ENCODE measurements at regions not wholly inside any gene's neighbourhood (a gene's known extent, or its start where the extent isn't known, plus 50 kb on each side); places are given as distances from the start of the nearest gene placed in this dataset.

DNA sequence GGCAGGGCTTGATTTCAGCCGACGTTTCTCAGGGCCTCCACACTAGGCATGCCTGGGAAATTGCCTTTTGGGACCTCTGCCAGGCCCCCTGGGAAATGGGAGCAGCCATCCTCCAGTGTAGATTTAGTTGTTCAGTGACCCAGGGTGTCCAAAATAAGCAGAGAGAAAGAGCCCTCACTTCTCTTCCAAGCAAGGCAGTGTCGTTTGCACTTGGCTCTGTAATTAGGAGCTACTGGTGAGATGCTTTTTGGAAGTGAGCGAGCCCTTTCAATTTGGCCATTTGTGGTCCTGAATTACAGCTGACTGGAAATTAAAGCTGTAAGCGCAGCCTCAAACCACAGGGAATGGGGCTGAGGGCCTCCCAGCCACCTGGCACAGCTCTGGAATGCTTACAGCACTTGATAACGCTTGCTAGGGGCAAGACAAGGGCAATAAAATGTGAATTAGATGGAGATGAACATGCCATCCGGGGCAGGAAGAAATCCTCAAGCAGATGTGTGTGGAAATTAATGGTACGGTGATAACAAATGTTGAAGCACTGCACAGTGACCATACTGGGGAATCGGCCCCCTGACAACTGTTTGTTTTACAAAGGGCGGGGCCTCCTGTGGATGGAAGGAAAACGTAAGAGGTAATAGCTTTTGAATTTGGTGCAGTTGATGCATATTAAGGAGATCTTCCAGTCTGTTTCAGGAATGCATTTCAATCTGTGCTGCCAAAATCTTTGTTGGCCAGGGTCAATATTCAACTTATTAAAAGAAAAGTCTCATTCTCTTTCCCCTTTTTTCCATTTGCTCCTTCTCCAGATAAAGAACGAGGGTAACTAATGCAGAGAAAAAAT, 173.1 kb downstream of the UXS1 start:
- Histone ChIP-seq H3K4me2 (ENCODE audit: insufficient read depth, low read length) (no peak overlapping the region), H3K4me3 (ENCODE audit: insufficient read depth, low read length) (no peak overlapping the region), H3K79me2 (ENCODE audit: insufficient read depth, low read length) (no peaks in the 10 kb centered on the region), H2AFZ (ENCODE audit: low read length) (no peak overlapping the region), H3K27ac (ENCODE audit: low read depth, low read length) (no peak overlapping the region), H3K9me3 (ENCODE audit: low read depth, low read length) (no peaks in the 10 kb centered on the region), H4K20me1 (ENCODE audit: insufficient read depth, low read length) (no peaks in the 10 kb centered on the region), H3K4me1 (ENCODE audit: insufficient read depth, low read length) (no peaks in the 10 kb centered on the region), H3K27me3 (ENCODE audit: insufficient read depth, low read length) (peaks cover 2% of the 10 kb centered on the region), H3K36me3 (ENCODE audit: insufficient read depth, low read length) (no peaks in the 10 kb centered on the region)
- no peak for DNase-seq (ENCODE audit: insufficient read length, low spot score, missing footprints)
- TF ChIP-seq, protein P1, sequence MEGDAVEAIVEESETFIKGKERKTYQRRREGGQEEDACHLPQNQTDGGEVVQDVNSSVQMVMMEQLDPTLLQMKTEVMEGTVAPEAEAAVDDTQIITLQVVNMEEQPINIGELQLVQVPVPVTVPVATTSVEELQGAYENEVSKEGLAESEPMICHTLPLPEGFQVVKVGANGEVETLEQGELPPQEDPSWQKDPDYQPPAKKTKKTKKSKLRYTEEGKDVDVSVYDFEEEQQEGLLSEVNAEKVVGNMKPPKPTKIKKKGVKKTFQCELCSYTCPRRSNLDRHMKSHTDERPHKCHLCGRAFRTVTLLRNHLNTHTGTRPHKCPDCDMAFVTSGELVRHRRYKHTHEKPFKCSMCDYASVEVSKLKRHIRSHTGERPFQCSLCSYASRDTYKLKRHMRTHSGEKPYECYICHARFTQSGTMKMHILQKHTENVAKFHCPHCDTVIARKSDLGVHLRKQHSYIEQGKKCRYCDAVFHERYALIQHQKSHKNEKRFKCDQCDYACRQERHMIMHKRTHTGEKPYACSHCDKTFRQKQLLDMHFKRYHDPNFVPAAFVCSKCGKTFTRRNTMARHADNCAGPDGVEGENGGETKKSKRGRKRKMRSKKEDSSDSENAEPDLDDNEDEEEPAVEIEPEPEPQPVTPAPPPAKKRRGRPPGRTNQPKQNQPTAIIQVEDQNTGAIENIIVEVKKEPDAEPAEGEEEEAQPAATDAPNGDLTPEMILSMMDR (IDR thresholded peaks at IDR 0.05; ENCODE audit: extremely low read depth, low read depth, low read length), result no peak

DNA sequence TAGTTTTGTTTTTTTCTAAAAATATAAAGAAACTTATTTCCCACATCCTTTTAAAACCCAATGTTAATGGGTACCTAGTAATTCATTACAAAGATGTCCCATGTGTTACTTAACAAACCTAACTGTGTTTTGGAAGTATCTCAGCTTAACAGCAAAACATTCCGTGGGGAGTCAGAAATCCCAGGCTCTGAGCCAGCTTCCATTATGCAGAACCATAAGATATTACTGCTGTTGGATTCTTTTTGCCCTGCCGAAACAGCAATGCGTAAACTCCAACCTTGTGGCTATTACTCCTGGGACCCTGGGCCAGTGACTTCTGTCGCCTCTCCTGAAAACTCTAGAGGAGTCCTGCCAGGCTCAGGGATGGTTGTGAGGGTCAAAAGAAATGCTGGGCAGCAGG, 174.1 kb downstream of the UXS1 start:
- Histone ChIP-seq H3K27ac (ENCODE audit: low read depth, low read length) (no peak overlapping the region), H3K79me2 (ENCODE audit: insufficient read depth, low read length) (no peaks in the 10 kb centered on the region), H3K36me3 (ENCODE audit: insufficient read depth, low read length) (no peaks in the 10 kb centered on the region), H3K4me3 (ENCODE audit: insufficient read depth, low read length) (no peak overlapping the region), H2AFZ (ENCODE audit: low read length) (no peak overlapping the region), H3K9me3 (ENCODE audit: low read depth, low read length) (no peaks in the 10 kb centered on the region), H3K4me2 (ENCODE audit: insufficient read depth, low read length) (peak overlapping the region; percentile 28), H3K4me1 (ENCODE audit: insufficient read depth, low read length) (no peaks in the 10 kb centered on the region), H4K20me1 (ENCODE audit: insufficient read depth, low read length) (no peaks in the 10 kb centered on the region), H3K27me3 (ENCODE audit: insufficient read depth, low read length) (peaks cover 2% of the 10 kb centered on the region)
- TF ChIP-seq, protein P1 (IDR thresholded peaks at IDR 0.05; ENCODE audit: extremely low read depth, low read depth, low read length), result no peak
- DNase-seq (ENCODE audit: insufficient read length, low spot score, missing footprints), result no peak

DNA sequence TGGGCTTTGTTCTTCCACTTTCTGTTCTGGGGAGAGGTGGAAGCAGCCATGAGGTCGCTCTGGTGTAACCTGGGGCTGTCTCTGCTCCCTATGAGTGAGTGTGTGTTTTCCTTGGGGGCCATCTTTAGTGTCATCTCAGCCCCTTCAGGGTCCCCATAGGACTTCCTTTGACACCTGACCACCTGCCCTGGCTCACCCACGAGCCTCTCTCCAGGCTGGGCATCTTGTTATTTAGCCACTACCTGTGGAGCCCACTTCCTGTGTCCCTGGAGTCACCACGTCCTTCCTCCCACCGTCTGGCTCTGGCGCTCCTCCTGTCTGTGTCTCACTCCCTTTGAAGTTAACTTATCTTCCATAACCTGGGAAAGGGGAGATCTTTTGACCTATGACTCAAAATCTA, 176.0 kb downstream of the UXS1 start:
- no peaks in the 10 kb centered on the region for H3K9me3 ChIP-seq (ENCODE audit: low read depth, low read length)
- no peaks in the 10 kb centered on the region for H3K27me3 ChIP-seq (ENCODE audit: insufficient read depth, low read length)
- H3K27ac ChIP-seq (ENCODE audit: low read depth, low read length), result no peak overlapping the region
- H2AFZ ChIP-seq (ENCODE audit: low read length), result no peak overlapping the region
- TF ChIP-seq, protein P1 (IDR thresholded peaks at IDR 0.05; ENCODE audit: extremely low read depth, low read depth, low read length), result no peak
- no peaks in the 10 kb centered on the region for H3K79me2 ChIP-seq (ENCODE audit: insufficient read depth, low read length)
- no peaks in the 10 kb centered on the region for H4K20me1 ChIP-seq (ENCODE audit: insufficient read depth, low read length)
- DNase-seq (ENCODE audit: insufficient read length, low spot score, missing footprints), result no peak
- H3K4me3 ChIP-seq (ENCODE audit: insufficient read depth, low read length), result no peak overlapping the region
- H3K4me1 ChIP-seq (ENCODE audit: insufficient read depth, low read length), result no peaks in the 10 kb centered on the region
- no peaks in the 10 kb centered on the region for H3K36me3 ChIP-seq (ENCODE audit: insufficient read depth, low read length)
- no peak overlapping the region for H3K4me2 ChIP-seq (ENCODE audit: insufficient read depth, low read length)

DNA sequence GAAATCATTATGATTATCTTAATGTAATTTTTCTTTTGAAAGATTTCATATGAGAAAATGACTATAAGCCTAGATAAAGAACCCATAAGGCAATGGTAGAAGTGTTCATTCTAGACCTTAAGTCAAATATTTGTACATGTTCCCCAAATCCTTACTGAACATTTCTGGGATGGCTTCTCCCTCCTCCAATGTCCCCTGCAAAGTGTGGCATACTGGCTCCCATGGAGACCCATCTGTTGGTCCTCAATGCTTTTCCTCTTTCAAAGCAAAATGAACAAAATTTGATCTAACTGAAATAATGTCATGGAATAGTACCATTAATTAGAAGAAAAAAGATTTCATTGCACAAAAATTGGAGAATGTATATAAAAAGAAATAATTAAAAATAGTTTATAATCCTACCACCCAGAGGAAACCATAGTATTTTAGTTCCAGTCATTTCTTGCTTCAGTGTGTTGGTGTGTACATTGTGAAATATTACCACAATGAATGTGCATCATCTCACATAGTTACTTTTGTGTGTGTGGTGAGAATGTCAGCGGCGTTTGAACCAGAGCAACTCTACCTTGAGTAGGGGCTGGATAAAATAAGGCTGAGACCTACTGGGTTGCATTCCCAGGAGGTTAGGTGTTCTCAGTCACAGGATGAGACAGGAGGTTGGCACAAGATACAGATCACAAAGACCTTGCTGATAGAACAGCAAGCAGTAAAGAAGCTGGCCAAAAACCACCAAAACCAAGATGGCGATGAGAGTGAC, 181.3 kb downstream of the UXS1 start:
- no peaks in the 10 kb centered on the region for H3K4me1 ChIP-seq (ENCODE audit: insufficient read depth, low read length)
- no peak overlapping the region for H3K4me3 ChIP-seq (ENCODE audit: insufficient read depth, low read length)

More for the DNA sequence above, 181.3 kb downstream of the UXS1 start:
- no peaks in the 10 kb centered on the region for H3K27me3 ChIP-seq (ENCODE audit: insufficient read depth, low read length)
- no peaks in the 10 kb centered on the region for H3K9me3 ChIP-seq (ENCODE audit: low read depth, low read length)
- H3K79me2 ChIP-seq (ENCODE audit: insufficient read depth, low read length), result no peaks in the 10 kb centered on the region
- no peak overlapping the region for H3K27ac ChIP-seq (ENCODE audit: low read depth, low read length)
- no peak overlapping the region for H2AFZ ChIP-seq (ENCODE audit: low read length)
- no peaks in the 10 kb centered on the region for H3K36me3 ChIP-seq (ENCODE audit: insufficient read depth, low read length)
- H3K4me2 ChIP-seq (ENCODE audit: insufficient read depth, low read length), result no peak overlapping the region
- DNase-seq (ENCODE audit: insufficient read length, low spot score, missing footprints), result no peak
- H4K20me1 ChIP-seq (ENCODE audit: insufficient read depth, low read length), result no peaks in the 10 kb centered on the region
- TF ChIP-seq, protein P1 (IDR thresholded peaks at IDR 0.05; ENCODE audit: extremely low read depth, low read depth, low read length), result no peak

All from osteoblast (primary cell).